ENCODE measurements at regions not wholly inside any gene's neighbourhood (a gene's known extent, or its start where the extent isn't known, plus 50 kb on each side); places are given as distances from the start of the nearest gene placed in this dataset.
"Not testable (repeated sequence)": the region's sequence is repeated elsewhere in the genome, so short reads cannot be mapped to it uniquely, and the experiment has no call there.

DNA sequence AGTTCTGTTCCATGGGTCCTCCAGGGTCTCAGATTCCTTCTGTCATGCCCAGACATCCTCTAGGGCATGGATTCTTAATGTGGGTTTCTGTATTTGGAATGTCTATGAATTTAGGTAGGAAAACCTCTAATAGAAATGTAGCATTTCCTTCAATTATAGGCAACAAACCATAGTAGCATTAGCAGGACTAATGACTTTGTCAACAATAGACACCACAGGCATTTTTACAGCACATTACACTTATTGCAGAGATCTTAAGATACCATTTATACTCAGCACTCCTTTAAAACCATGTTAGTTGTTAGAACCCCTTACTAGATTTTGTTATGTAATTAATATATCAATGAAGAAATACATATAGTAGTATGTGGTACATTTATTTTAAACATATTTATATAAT is 77.8 kb upstream of the TBC1D5 start:
- Histone ChIP-seq H3K4me1 (peaks cover 0 to 5% (median 2%) of the 10 kb centered on the region in 4 donors), H3K4me3 (no peak overlapping the region), H3K27ac (no peak overlapping the region), H3K9me3 (no peaks in the 10 kb centered on the region), H3K27me3 (no peaks in the 10 kb centered on the region), H3K36me3 (no peaks in the 10 kb centered on the region)
- intact Hi-C loops (cut with DNase I; ENCODE audit: low total_unique reads) (no loop called here), in situ Hi-C loops (cut with MboI; ENCODE audit: low pct_ligation_motif_present in 1 of 4, low pct_unique_long_range_greater_than_20kb in 1 of 4, low sequenced_read_pairs in 3 of 4) (no loop called here)
- DNase-seq, result no peak
- TF ChIP-seq POLR2AphosphoS5 (IDR thresholded peaks at IDR 0.05) (no peak), POLR2A (IDR thresholded peaks at IDR 0.05) (no peak), EP300 (IDR thresholded peaks at IDR 0.05; ENCODE audit: low read depth) (no peak)
- TF ChIP-seq, protein P1, sequence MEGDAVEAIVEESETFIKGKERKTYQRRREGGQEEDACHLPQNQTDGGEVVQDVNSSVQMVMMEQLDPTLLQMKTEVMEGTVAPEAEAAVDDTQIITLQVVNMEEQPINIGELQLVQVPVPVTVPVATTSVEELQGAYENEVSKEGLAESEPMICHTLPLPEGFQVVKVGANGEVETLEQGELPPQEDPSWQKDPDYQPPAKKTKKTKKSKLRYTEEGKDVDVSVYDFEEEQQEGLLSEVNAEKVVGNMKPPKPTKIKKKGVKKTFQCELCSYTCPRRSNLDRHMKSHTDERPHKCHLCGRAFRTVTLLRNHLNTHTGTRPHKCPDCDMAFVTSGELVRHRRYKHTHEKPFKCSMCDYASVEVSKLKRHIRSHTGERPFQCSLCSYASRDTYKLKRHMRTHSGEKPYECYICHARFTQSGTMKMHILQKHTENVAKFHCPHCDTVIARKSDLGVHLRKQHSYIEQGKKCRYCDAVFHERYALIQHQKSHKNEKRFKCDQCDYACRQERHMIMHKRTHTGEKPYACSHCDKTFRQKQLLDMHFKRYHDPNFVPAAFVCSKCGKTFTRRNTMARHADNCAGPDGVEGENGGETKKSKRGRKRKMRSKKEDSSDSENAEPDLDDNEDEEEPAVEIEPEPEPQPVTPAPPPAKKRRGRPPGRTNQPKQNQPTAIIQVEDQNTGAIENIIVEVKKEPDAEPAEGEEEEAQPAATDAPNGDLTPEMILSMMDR (IDR thresholded peaks at IDR 0.05), result no peak

DNA sequence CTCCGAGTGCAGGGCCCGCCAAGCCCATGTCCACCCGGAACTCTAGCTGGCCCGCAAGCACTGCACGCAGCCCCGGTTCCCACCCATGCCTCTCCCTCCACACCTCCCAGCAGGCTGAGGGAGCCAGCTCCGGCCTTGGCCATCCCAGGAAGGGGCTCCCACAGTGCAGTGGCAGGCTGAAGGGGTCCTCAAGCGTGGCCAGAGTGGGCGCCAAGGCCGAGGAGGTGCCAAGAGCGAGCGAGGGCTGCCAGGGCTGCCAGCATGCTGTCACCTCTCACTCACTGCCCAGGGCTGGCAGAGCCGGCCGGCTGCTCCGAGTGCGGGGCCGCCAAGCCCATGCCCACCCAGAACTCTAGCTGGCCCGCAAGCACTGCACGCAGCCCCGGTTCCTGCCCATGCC is 75.5 kb upstream of the TBC1D5 start:
- H3K27ac ChIP-seq; intact Hi-C loops (cut with DNase I; ENCODE audit: low total_unique reads); in situ Hi-C loops (cut with MboI; ENCODE audit: low pct_ligation_motif_present in 1 of 4, low pct_unique_long_range_greater_than_20kb in 1 of 4, low sequenced_read_pairs in 3 of 4); H3K4me1 ChIP-seq; H3K27me3 ChIP-seq; DNase-seq; H3K4me3 ChIP-seq; H3K36me3 ChIP-seq; H3K9me3 ChIP-seq: not testable (repeated sequence)
- WGBS, 2 donors (ENCODE audit: low coverage in 1 of 2), result 93% methylated on average over 20 of the region's 20 CpGs; no CpG with 5 or more reads in 1 of the 2 donors

DNA sequence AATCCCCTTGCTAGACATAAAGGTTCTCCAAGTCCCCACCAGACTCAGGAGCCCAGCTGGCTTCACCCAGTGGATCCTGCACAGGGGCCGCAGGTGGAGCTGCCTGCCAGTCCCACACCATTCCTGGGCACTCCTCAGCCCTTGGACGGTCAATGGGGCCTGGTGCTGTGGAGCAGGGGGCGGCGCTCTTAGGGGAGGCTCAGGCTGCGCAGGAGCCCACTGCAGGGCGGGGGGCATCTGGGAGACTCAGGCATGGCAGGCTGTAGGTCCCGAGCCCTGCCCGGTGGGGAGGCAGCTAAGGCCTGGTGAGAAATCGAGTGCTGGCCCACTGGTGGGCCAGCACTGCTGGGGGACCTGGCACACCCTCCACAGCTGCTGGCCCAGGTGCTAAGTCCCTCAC is 75.1 kb upstream of the TBC1D5 start:
- 92% methylated on average over 2 of the region's 9 CpGs; no CpG with 5 or more reads in 1 of the 2 donors for WGBS, 2 donors (ENCODE audit: low coverage in 1 of 2)
- DNase-seq, result no peak
- H3K4me1 ChIP-seq, result no peaks in the 10 kb centered on the region
- no peaks in the 10 kb centered on the region for H3K27me3 ChIP-seq
- in situ Hi-C loops (cut with MboI; ENCODE audit: low pct_ligation_motif_present in 1 of 4, low pct_unique_long_range_greater_than_20kb in 1 of 4, low sequenced_read_pairs in 3 of 4), result no loop called here
- H3K9me3 ChIP-seq, result no peaks in the 10 kb centered on the region
- H3K36me3 ChIP-seq, result no peaks in the 10 kb centered on the region
- no peak overlapping the region for H3K4me3 ChIP-seq
- intact Hi-C loops (cut with DNase I; ENCODE audit: low total_unique reads), result no loop called here
- TF ChIP-seq EP300 (IDR thresholded peaks at IDR 0.05; ENCODE audit: low read depth), result no peak
- no peak for TF ChIP-seq POLR2AphosphoS5 (IDR thresholded peaks at IDR 0.05)
- no peak overlapping the region for H3K27ac ChIP-seq

GRCh38 chr3:17816839-17817238 is 74.4 kb upstream of the TBC1D5 start:
- H3K27me3 ChIP-seq; H3K27ac ChIP-seq; H3K9me3 ChIP-seq; H3K4me3 ChIP-seq; intact Hi-C loops (cut with DNase I; ENCODE audit: low total_unique reads); DNase-seq; H3K36me3 ChIP-seq; H3K4me1 ChIP-seq; in situ Hi-C loops (cut with MboI; ENCODE audit: low pct_ligation_motif_present in 1 of 4, low pct_unique_long_range_greater_than_20kb in 1 of 4, low sequenced_read_pairs in 3 of 4): not testable (repeated sequence)
- 82% methylated on average over 3 of the region's 3 CpGs; no CpG with 5 or more reads in 1 of the 2 donors for WGBS, 2 donors (ENCODE audit: low coverage in 1 of 2)

DNA sequence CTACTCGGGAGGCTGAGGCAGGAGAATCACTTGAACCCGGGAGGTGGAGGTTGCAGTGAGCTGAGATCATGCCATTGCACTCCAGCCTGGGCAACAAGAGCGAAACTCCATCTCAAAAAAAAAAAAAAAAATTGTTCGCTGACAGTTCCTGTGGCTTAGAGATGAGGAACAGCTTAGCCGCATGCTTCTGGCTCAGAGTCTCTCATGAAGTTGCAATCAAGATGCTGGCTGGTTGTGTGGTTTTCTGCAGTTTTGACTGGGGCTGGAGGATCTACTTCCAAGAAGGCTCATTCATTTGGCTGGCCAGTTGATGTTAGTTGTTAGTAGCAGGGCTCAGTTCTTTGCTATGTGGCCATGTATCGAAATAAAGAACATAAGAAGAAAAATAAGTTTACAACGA is 69.9 kb upstream of the TBC1D5 start:
- DNase-seq; intact Hi-C loops (cut with DNase I; ENCODE audit: low total_unique reads); H3K4me1 ChIP-seq; H3K9me3 ChIP-seq; in situ Hi-C loops (cut with MboI; ENCODE audit: low pct_ligation_motif_present in 1 of 4, low pct_unique_long_range_greater_than_20kb in 1 of 4, low sequenced_read_pairs in 3 of 4); H3K27ac ChIP-seq; H3K4me3 ChIP-seq; H3K27me3 ChIP-seq; H3K36me3 ChIP-seq: not testable (repeated sequence)
- WGBS, 2 donors (ENCODE audit: low coverage in 1 of 2), result 92 to 93% methylated on average over 4 to 7 of the region's 7 CpGs

GRCh38 chr3:17811646-17812045 is 69.2 kb upstream of the TBC1D5 start:
- no peak for DNase-seq
- intact Hi-C loops (cut with DNase I; ENCODE audit: low total_unique reads) (no loop called here), in situ Hi-C loops (cut with MboI; ENCODE audit: low pct_ligation_motif_present in 1 of 4, low pct_unique_long_range_greater_than_20kb in 1 of 4, low sequenced_read_pairs in 3 of 4) (no loop called here)
- Histone ChIP-seq H3K27ac (no peak overlapping the region), H3K9me3 (no peaks in the 10 kb centered on the region), H3K27me3 (no peaks in the 10 kb centered on the region), H3K4me1 (no peaks in the 10 kb centered on the region), H3K4me3 (no peak overlapping the region), H3K36me3 (no peaks in the 10 kb centered on the region)
- TF ChIP-seq EP300 (IDR thresholded peaks at IDR 0.05; ENCODE audit: low read depth) (no peak), POLR2A (IDR thresholded peaks at IDR 0.05) (no peak), POLR2AphosphoS5 (IDR thresholded peaks at IDR 0.05) (no peak)
- TF ChIP-seq, protein P1 (IDR thresholded peaks at IDR 0.05), result no peak
